Frontal cortex (tissue), 3 donors: ENCODE measurements at regions not wholly inside any gene's neighbourhood (a gene's known extent, or its start where the extent isn't known, plus 50 kb on each side); places are given as distances from the start of the nearest gene placed in this dataset.

Experiments used
- DNase-seq, 2 donors: peaks; one replicate each; pipeline ENCODE4 v3.0.0; 2012; ENCODE audit warnings: low spot score in 2 of 2
- FAIRE-seq: peaks from 2 replicates; lab custom pipeline; 2012; peaks lifted over from hg19 to GRCh38; lab: Jason Lieb, UNC
- donor health status: control.
- donor health status: control.
- donor health status: control.

DNA sequence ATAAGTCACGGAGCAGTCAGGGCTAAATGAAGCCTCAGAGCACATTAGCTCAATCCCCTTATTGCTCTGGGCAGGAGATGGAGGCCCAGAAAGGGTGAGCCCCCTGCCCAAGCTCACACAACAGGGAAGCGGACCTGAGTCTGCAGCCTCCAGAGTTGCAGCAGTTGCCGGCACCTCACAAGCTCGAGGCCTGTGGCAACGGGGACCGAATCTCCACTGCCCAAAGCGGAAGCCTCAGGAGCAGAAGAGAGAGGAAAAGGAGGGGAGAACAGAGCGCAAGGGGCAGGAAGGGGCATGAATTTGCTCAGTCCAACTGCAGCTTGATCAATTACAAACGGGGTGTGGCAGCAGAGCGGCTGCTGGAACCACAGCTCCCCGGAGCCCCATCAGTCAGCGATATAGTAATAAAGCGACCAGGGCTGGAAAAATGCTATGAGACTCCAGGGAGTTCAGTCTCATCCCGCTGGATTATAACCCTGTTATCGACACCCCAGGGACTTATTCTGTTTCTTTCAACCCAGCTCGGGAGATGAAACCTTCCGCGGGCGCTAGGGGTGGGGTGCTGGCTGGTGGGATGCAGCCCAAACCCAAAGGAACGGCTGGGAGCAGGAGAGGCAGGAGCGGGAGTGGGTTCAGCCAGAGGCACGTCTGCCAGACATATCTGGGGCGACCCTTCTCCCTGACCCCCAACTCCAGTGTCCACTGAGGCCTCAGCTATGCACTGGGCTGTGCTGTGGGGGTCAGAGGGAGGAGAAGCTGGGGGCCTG is 219.7 kb upstream of the LINGO1 start:
- no peak for FAIRE-seq

DNA sequence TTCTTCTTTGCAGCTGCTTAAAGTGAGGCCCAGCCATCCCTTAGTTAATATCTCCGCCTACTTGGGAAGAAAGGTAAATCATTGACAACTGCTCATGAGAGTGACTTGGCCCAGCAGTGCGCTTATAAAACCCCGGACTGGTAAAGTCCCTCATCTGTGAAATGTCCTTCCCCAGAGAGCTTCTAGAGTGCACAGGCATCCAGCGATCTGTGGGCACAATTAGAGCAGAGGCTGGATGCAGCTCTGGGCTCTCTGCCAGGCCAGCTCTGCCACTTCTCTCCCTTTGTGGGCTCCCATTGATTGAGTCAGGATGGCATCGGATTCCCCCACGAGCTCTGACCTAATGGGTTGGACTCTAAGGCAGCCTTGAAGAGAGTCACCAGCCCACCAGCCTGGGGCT is 219.0 kb upstream of the LINGO1 start:
- DNase-seq, result peak in 1 of 2 donors; percentile 47
- no peak for FAIRE-seq

More for the DNA sequence above, 219.7 kb upstream of the LINGO1 start:
- no peak for DNase-seq

DNA sequence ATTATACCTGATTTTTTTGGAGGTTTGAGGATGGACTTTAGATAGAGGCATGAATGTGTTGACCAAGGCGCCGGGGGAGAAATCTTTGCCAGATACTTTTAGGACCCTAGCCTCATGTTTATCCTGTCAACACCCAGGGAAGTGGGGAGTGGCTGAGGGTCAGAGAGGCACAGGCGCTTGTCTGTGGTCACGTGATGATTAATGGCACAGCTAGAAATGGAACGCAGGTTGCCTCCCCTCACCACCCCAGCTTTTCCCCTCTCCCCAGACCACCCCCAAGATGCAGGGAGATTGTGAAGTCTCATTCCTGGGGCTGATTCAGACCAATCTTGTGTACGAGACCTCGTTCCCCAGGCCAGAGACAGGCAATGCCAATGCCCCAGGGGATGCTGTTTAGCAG is 218.4 kb upstream of the LINGO1 start:
- no peak for FAIRE-seq
- no peak for DNase-seq

DNA sequence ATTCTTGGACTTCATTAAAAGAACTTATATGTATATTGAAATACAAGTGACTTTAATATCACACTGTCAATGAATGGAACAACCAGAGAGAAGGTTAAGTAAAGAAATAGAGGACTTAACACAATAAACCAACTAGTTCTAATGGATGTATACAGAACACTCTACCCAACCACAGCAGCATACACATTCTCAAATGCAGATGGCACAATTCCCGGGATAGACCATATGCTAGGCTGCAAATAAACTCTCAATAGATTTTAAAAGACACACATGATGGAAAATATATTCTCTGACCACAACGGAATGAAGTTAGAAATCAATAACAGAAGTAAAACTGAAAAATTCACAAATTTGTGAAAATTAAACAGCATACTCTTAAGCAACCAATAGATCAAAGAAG is 214.3 kb upstream of the LINGO1 start:
- DNase-seq (no peak), FAIRE-seq (no peak)

DNA sequence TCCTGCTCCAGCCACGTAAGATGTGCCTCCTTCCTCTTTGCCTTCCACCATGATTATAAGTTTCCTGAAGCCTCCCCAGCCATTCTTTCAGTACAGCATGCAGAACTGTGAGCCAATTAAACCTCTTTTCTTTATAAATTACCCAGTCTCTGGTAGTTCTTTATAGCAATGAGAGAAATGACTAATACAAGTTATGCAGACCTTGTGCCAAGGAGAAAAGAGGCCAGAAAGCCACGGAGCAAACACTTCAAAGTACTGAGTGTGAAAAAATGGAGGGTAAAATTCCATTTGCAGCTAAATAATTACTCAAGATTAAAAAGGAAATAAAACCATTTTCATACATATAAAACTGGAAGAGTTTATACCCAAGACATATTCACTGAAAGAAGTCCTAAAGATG is 213.6 kb upstream of the LINGO1 start:
- DNase-seq (no peak), FAIRE-seq (no peak)

DNA sequence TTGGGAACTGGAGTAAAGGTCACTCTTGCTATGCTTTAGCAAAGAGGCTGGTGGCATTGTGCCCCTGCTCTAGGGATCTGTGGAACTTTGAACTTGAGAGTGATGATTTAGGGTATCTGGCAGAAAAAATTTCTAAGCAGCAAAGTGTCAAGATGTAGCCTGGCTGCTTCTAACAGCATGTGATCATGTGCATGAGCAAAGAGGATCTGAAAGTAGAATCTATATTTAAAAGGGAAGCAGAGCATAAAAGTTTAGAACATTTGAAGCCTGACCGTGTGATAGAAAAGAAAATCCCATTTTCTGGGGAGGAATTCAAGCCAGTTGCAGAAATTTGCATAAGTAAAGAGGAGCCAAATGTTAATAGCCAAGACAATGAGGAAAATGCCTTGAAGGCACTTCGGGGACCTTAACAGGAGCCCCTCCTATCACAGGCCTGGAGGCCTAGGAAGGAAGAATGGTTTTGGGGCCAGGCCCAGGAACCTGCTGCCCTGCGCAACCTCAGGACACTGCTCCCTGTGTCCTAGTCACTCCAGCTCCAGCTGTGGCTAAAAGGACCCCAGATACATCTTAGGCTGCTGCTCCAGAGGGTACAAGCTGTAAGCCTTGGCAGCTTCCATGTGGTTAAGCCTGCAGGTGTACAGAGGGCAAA is 212.2 kb upstream of the LINGO1 start:
- DNase-seq, result no peak
- no peak for FAIRE-seq

DNA sequence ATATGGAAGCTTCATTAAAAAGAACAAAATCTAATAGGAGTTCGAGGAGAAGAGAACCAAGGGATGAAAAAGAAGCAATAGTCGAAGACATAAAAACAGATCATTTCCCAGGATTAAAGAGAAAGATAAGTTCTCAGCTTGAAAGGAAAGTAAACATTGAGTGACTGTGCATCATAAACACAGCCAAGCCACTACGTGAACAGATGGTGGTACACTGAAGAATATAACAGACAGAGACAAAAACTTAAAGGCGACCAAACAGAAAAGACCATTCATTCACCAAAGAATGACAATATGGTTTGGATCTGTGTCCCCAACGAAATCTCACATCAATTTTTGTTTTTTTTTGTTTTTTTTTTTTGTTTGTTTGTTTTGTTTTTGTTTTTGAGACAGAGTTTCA is 210.8 kb upstream of the LINGO1 start:
- DNase-seq (no peak), FAIRE-seq (no peak)

DNA sequence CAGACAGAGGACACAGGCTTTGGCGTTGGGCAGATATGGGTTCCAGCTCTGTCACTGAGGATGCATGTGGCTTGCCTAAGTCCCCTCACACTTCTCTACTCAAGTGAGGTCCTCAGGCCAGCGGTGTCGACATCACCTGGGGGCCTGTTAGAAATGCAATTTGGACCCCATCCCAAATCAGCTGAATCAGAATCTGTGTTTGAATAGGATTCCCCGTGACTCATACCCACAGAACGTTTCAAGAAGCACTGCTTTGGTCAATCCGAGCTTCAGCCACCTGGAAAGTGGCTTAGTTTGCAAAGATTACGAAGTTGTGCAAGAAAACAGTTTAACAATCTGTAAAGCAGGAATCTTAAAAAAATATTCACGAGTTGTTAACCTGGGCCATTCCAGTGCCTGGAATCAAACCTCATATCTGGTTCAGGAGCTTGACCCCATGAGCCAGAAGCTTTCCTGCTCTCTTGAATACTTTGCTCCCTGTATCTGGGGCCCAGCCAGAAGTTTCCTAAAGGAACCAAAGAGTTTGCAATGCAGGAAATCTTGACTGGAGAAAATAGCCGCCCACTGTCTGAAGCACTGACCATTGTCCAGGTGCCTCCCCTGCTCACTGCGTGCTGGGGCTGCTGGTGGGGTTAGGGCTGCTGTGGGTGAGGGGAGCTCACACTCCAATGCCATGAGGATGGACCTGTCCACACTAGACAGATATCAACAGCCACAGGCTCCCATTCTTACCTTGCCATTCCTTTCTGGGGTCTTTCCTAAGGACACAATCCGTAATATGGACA is 208.5 kb upstream of the LINGO1 start:
- FAIRE-seq (no peak), DNase-seq (no peak)

DNA sequence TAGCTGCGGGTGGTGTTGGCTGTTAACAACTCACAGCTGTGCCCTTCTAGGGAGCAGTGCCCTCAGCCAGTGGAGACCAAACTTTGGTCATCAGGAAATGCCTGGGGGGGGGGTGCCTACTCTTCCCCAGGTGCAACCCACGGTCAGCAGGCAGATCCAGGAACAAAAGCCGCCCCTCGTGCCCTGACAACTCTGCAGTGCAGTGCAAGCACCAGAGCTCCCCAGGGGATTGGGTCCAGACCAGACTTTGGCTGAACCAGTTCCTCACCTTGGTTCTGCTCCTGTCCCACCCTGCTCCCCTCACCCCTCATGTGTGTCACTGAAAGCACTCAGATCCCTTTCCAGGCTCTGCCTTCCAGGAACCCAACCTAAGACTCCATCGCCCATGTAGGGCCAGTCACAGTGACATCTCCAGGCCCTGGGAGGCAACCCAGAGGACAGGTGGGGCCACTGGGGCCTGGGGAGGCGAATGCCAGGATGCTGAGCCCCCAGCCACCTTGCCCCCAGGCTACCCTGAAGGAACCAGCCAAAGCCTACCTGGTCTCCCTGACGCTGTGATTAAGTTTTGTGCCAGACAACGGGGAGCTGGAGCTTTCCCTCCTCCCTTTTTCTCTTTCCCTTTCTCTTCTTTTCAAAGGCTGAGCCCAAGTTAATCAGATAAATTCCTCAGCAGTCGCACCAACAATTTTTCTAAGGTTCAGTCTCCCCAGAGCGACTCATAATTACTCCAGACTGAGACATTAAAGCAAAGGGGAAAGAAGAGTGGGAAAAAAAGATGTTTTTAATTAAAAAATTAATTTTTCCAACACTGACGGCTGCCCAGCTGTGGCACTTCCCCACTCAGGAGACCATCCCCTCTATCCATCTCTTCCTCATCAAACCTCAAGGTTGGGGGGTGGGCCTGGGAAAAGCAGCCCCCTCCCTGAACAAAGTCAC is 207.5 kb upstream of the LINGO1 start:
- no peak for FAIRE-seq
- DNase-seq, result no peak

DNA sequence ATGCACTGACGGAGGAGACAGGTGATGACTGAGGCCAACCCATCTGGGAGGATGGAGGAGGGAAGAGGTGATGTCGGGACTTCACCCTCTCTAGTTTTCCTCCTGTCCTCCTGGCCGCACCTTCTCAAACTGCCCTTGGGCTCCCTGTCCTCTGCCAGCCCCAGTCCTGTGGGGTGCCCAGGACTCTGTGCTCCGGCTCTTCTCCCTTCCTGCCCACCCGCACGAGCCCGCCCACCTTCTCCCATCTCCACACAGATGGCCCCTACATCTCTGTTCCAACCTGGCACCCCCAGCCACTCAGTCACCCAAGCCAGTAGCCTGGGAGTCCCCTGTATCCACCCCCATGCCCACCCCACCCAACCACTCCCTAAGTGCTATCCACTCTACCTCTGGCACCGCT is 206.7 kb upstream of the LINGO1 start:
- DNase-seq (no peak), FAIRE-seq (no peak)

DNA sequence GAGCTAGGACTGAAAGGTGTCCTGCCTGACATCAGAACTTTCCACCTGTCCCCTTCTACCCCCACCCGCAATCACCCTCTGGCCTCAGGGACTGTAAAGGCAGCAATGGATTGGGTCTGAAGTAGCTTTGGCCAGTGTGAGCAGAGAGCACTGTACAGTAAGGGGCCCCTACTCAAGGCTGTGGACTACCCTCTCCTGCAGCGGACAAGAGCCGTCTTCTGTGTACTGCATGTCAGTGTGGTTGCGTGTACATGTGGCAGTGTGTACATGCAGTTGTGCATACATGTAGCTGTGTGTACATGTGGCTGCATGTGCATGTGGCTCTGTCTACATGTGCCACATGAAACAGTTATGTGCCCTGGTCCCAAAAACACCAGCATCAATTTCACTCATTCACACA is 205.9 kb upstream of the LINGO1 start:
- DNase-seq, result no peak
- no peak for FAIRE-seq

DNA sequence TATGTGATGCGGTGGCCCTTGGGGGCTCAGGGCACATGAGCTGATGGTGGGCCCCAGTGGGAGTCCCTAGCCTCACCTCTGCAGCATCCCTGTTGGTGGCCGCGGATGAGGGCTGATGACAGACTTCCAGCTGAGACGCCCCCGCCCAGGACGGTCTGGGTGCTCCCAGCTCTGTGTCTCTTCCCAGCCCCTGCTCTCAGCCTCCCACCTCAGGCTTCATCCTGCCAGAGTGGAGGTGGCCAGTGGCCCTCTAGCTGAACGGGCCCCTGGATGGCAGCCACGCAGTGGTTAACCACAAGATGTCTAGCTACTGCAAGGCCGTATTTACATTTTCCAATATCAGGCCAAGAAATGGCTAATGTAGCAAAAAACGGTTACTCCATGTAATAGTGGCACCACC is 205.3 kb upstream of the LINGO1 start:
- FAIRE-seq (no peak), DNase-seq (no peak)

DNA sequence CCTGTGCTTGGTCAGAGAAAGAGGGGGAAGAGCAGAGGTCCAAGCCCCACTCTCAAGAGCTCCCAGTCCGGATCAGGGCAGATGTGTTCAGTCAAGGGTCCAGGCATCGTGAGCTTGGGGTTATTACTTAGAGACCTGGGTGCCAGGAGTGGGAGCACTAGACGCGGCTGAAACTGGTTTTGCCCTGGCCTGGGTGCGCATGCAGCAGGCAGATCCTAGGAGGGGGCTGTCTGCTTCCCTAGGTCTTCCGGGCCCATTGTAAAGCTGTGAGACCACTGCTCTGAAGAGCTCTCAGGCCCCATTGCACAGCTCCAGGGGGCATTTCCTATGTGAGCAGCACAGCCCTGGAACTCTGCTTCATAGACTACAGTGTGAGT is 204.9 kb upstream of the LINGO1 start:
- DNase-seq, result no peak

DNA sequence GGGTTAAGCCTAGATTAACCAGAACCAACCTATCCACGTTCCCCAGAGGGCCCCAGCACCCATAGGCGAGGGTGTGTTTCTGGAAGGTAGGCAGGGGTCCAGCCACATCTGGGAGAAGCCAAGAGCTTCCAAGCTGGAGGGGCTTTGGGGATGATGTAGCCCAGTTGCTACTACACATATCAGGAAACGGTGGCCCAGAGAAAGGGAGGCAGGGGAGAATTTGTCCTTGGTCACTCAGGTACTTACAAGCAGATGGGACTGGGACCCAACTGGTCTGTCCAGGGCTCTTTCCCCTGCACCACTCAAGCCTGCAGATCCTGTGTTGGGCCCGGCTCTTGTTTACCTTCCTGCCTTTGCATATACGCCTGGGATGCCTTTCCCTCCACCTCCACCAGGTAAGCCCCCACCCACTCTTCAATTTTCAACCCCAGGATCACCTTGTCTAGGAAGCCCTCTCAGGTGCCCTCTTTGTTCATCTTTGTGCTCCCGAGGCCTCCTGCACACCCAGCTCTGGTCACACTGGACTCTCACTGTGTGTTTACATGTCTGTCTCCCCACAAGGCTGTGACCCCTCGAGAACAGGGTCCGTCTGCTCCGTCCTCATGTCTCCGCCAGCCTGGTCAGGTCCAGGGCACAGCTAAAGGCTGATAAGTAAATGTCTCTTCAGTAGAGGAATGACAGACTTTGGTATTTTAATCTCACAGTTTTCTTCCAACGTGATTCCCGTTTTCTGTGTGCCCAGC is 204.4 kb upstream of the LINGO1 start:
- DNase-seq (no peak), FAIRE-seq (no peak)

More for the DNA sequence above, 204.9 kb upstream of the LINGO1 start:
- no peak for FAIRE-seq

DNA sequence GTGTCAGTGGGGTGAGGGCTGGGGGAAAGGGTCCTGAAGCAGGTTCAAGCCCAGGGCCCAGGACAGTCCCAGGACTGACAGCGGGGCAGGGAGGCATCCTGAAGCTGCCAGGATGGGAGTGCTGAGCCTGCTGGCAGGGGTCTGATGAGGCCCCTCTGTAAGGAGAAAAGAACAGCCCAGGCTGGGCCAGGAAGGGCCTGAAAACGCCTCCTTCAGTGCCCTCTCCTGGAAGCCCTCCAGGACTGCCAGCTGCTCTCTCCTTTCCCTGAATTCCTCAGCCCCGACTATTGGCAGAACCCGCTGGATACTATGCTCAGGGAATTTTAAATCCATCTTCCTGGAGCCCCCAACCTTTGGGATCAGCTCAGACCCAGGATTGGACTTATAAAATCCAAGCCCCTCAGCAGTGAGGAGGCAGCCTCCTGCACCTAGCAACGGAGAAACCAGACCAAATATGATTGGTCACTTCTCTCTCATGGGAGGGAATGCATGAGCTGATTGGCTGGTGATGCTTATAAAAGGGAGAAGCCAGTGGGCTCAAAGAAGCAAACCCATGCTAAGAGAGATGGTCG is 203.5 kb upstream of the LINGO1 start:
- DNase-seq (no peak), FAIRE-seq (no peak)

DNA sequence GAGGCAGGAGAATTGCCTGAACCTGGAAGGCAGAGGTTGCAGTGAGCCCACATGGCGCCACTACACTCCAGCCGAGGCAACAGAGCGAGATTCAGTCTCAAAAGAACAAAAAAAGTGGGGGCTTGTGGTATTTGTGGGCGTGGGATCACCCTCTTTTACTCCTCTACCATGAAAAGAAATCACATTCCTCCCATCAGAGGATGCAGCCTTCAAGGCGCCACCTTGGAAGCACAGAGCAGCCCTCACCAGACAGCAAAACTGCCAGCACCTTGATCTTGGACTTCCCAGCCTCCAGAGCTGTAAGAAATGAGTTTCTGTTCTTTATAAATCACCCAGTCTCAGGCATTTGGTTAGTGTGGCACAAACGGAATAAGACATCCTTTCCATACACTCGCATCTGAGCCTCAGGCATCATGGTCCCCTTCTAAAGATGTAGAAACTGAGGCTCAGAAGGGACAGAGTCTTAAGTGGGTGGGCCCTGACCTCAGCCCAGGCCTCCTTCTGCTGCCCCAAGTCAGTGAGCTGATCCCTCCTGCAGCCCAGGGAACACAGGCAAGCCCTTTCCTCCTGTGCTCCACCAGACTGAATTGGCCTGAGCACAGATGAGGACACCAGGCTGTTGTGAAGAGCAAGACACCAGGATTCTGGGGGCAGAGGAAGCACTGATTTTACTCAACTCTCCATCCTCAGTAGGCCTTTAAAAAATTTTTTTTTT is 201.7 kb upstream of the LINGO1 start:
- no peak for DNase-seq
- no peak for FAIRE-seq

DNA sequence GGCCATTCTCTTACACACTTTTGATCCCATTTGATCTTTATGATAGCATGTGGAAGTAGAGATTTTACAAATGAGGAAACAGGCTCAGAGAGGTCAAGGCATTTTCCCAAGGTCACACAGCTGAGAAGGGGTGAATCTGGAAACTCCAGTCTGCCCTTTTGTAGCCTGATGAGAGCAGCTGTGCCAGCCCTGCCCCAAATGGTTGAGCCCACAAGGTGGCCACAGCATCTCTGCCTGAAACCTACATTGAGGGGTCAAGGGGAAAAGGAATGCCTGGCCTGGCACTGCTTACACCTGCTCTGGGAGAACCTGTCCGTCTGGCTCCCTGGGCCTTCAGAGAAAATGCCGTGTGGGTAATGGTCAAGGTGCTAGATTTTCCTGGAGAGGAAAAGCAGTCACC is 200.2 kb upstream of the LINGO1 start:
- FAIRE-seq (no peak), DNase-seq (no peak)

DNA sequence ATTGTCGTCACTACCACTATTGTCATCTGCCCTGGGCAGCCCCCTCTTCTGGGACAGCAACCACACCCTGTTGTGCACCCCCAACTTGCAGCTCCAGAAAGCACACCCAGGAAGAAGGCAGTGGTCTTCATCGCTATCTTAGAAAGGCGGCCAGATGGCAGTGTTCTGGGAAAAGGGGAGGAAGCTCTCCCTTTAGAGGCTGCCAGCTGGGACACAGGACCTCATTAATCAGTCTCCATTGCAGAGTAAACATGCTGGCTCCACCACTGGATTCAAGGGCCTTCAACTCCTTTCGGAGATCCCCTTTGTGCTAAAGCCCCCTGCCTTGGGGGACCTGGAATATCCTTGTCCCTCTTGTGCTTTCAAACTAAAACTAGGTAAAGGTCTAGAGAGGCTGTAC is 199.3 kb upstream of the LINGO1 start:
- no peak for FAIRE-seq
- DNase-seq, result no peak
